Fibroblast of skin of left biceps (primary cell): ENCODE measurements at regions not wholly inside any gene's neighbourhood (a gene's known extent, or its start where the extent isn't known, plus 50 kb on each side); places are given as distances from the start of the nearest gene placed in this dataset.
A peak's percentile ranks its signal among the peaks of the same experiment; 100 is the strongest.
"Not testable (repeated sequence)": the region's sequence is repeated elsewhere in the genome, so short reads cannot be mapped to it uniquely, and the experiment has no call there.

Experiments used
- DNase-seq, 2 experiments: peaks; one replicate each; pipeline ENCODE4 v3.0.0-alpha.2; 2013; ENCODE audit warnings: low read depth in 2 of 2

GRCh38 chr14:58730792-58731464, 93.2 kb downstream of the DACT1 start:
- DNase-seq, result no peak

GRCh38 chr14:58731465-58732293, 93.9 kb downstream of the DACT1 start:
- peak; percentile 99 for DNase-seq

GRCh38 chr14:58732387-58732786, 94.6 kb downstream of the DACT1 start:
- no peak for DNase-seq

GRCh38 chr14:58733451-58734208, 95.9 kb downstream of the DACT1 start:
- no peak for DNase-seq

GRCh38 chr14:58735596-58735995, 97.8 kb downstream of the DACT1 start:
- DNase-seq, result no peak

DNA sequence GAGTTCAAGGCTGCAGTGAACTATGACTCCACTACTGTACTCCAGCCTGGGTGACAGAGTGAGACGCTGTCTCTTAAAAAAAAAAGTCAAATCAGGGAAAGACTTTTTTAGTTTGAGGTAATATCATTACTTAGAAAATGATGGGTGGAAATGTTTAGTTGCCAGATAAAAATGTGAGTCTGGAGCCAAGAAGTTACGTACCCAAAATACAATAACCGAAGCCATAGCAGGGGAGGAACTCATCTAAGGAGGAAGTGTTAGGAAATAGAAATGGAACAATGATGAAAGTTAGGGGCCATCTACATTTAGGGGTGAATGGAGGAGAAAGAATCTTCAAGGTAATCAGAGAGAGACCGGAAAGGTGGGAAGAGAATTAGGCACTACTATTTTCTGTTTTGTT, 98.8 kb downstream of the DACT1 start:
- DNase-seq, result no peak

DNA sequence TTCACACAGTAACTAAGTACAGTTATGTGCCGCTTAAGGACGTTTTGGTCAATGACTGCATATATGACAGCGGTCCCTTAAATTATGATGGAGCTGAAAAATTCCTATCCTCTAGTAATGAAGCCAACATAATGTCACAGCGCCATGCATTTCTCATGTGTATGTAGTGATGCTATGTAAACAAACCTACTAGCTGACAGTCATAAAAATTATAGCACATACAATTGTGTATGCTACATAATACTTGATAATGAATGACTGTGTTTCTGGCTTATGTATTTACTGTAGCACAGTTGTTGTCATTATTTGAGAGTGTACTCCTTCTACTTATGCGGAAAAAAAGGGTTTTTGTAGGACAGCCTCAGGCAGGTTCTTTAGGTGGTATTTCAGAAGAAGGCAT, 99.7 kb downstream of the DACT1 start:
- no peak for DNase-seq

DNA sequence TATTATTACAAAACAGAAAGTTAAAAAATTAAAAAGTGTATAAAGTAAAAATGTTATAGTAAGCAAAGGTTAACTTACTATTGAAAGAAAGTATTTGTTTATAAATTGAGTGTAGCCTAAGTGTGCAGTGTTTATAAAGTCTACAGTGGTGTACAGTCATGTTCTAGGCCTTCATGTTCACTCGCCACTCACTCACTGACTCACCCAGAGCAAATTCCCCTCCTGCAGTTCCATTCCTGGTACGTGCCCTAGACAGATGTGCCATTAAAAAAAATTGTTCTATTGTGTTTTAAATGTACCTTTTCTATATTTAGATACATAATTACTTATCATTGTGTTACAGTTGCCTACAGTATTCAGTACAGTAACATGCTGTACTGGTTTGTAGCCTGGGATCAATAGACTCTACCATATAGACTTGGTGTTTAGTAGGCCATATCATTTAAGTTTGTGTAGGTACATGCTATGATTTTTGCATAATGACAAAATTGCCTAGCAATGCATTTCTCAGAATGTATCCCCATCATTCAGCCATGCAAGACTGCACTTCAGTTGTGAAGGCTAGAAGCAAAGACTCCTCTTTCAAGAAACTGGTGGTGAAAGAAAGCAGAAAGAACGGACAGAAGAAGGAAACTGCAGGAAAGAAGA, 100.6 kb downstream of the DACT1 start:
- DNase-seq, result peak in 1 of 2 experiments; percentile 56

- DNase-seq, result no peak
Measured at GRCh38 chr14:58738876-58739275, 101.1 kb downstream of the DACT1 start.

DNA sequence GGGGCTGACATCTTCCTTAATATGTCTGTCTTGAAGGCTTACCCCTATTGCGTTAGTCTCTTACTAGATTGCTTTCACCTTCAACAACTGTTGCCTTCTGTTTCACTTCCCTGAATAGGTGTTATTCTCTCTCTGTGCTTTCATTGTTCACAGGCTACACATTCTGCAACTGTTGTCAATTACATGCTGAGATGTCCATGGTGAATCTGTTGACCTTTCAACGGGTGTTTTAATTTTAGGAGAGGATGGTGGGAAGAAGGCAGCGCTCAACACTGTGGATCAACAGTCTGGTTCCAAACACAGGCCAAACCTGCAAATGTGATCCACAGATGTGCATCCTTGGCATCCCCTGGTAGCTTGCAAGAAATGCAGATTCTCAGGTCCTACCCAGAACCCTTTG, 101.9 kb downstream of the DACT1 start:
- DNase-seq, result no peak

DNA sequence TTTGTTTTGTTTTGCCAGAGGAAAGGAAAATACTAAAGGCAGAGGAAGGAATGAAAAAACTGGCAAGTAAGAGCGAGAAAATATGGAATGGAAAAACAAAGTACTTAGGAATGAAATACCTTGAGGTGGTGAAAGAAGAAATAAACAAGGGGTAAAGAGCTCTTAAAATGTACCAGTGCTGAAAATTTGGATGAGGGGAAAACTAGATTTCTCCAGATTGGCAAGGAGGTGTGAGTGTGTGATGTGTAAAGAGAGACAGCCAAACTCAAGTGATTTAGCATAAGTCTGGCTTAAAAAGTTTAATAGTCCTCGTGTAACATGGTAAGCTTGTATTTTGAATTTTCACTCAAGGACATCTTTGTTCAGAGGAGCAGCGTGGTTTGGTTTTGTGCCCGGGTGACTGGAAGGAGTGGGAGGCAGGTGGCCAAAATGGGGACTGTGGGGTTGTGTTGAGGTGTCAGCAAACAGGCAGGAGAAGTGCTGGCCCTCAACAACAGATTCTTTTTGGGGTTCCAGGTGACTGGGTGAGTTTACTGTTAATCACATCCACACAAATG, 102.7 kb downstream of the DACT1 start:
- no peak for DNase-seq

- DNase-seq, result no peak
Measured at GRCh38 chr14:58744801-58745394, 107.1 kb downstream of the DACT1 start.

GRCh38 chr14:58746261-58746660, 108.5 kb downstream of the DACT1 start:
- peak; percentile 68 to 73 for DNase-seq

DNA sequence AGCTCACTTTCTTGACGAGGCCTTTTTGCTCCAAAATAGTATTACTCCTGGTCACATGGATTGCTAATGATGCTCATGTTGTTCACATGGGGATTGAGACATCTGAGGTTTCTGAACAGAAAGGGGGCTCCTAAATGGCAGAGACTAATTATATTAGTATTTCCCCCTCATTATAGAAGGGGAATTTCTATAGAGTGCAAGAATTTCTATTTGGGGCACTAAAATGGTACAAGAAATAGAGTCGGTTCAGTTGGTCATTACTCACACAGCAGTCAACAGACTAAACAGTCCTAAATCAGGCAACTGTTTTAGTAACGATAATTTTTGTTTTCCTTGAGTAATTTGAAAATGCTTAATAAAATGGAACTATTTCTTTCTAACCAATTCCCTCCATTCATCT, 108.9 kb downstream of the DACT1 start:
- DNase-seq, result no peak

DNA sequence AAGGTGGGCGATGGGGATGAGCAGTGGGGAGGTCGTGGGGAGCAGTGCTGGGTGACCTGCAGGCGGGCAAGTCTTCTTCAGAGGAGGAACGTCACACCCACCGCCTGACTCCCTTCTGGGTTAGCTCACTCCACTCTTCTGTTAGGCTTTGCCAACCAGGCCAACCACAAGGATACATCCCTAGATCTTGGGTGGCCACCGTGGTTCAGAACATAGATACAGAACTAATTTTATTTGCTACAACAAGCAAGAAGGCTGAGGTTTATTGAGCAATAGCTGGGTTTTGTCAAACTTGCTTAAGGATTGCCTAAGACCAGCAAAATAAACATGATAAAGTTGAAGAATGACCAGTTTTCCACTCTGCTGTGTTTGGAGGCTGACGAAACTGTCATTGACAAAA, 109.4 kb downstream of the DACT1 start:
- peak; percentile 74 to 76 for DNase-seq

GRCh38 chr14:58748251-58748650, 110.5 kb downstream of the DACT1 start:
- DNase-seq, result not testable (repeated sequence)

GRCh38 chr14:58749066-58749669, 111.4 kb downstream of the DACT1 start:
- peak; percentile 72 to 74 for DNase-seq

- no peak for DNase-seq
Measured at GRCh38 chr14:58750321-58751269, 112.8 kb downstream of the DACT1 start.

- no peak for DNase-seq
Measured at GRCh38 chr14:58751788-58752187, 114.0 kb downstream of the DACT1 start.

GRCh38 chr14:58752289-58752688, 114.5 kb downstream of the DACT1 start:
- no peak for DNase-seq
